Neural progenitor cell (in vitro differentiated cells): ENCODE measurements at regions not wholly inside any gene's neighbourhood (a gene's known extent, or its start where the extent isn't known, plus 50 kb on each side); places are given as distances from the start of the nearest gene placed in this dataset.

Experiments used
- CTCF ChIP-seq: fragments of 200-600 bp; sonication (generic); IDR thresholded peaks from 2 replicates; pipeline ENCODE4 v1.5.1; 2017; ENCODE audit warnings: antibody characterized with exemption, mild to moderate bottlenecking
- EZH2 ChIP-seq: fragments of 200-600 bp; sonication (generic); IDR thresholded peaks from 2 replicates; pipeline ENCODE4 v1.6.1; 2017; ENCODE audit warnings: antibody characterized with exemption, mild to moderate bottlenecking, moderate library complexity
- EZH2phosphoT487 ChIP-seq: fragments of 200-600 bp; sonication (generic); IDR thresholded peaks from 2 replicates; pipeline ENCODE4 v1.6.1; 2017; ENCODE audit warnings: antibody characterized with exemption

DNA sequence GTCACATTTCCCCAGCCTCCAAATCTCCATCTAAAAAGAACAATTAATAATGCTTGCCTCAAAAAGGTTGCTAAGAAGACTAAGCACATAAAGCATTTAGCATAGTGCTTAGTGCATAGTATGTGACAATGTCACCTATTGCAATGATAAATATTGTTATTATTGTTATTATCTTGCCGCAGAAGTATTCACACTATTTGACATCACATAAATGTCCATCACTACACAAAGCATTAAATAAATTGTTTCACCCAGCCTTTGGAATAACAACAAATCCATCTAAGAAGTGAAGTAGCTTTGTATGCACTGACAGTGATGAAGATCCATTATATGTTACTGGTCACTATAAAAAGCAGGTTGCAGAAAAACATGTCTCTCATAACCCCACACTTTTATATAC lies 2263.9 kb upstream of the WWC1 start:
- TF ChIP-seq CTCF: no peak
- no peak for TF ChIP-seq EZH2
- no peak for TF ChIP-seq EZH2phosphoT487
